C4-2B (cell line): ENCODE measurements at regions not wholly inside any gene's neighbourhood (a gene's known extent, or its start where the extent isn't known, plus 50 kb on each side); places are given as distances from the start of the nearest gene placed in this dataset.

ENCODE experiments used
- H3K27ac ChIP-seq: fragments of 450-650 bp; 2 replicates; pipeline ENCODE4 v1.5.1; 2017
- CTCF ChIP-seq: fragments of 450-650 bp; conservative IDR thresholded peaks from 2 replicates; pipeline ENCODE4 v1.5.1; 2017; ENCODE audit warnings: mild to moderate bottlenecking
- ZFX ChIP-seq: fragments of 450-650 bp; IDR thresholded peaks from 2 replicates; pipeline ENCODE4 v1.6.1; 2017

- no peak overlapping the region for H3K27ac ChIP-seq
- TF ChIP-seq ZFX (no peak), CTCF (no peak)
Measured at GRCh38 chr7:119167431-119167830, 942.9 kb downstream of the ANKRD7 start.

GRCh38 chr7:119172043-119172442, 947.5 kb downstream of the ANKRD7 start:
- no peak for TF ChIP-seq CTCF
- no peak for TF ChIP-seq ZFX
- H3K27ac ChIP-seq = no peak overlapping the region

- no peak overlapping the region for H3K27ac ChIP-seq
- TF ChIP-seq ZFX (no peak), CTCF (peak; percentile 96)
Measured at GRCh38 chr7:119175911-119176627, 951.6 kb downstream of the ANKRD7 start.

GRCh38 chr7:119177863-119178262, 953.4 kb downstream of the ANKRD7 start:
- no peak for TF ChIP-seq ZFX
- no peak for TF ChIP-seq CTCF
- no peak overlapping the region for H3K27ac ChIP-seq

GRCh38 chr7:119184124-119184788, 959.8 kb downstream of the ANKRD7 start:
- TF ChIP-seq CTCF = no peak
- no peak for TF ChIP-seq ZFX
- no peak overlapping the region for H3K27ac ChIP-seq

- no peak overlapping the region for H3K27ac ChIP-seq
- no peak for TF ChIP-seq ZFX
- no peak for TF ChIP-seq CTCF
Measured at GRCh38 chr7:119196183-119196582, 971.7 kb downstream of the ANKRD7 start.

- H3K27ac ChIP-seq = no peak overlapping the region
- no peak for TF ChIP-seq CTCF
- TF ChIP-seq ZFX = no peak
Measured at GRCh38 chr7:119197172-119197876, 972.8 kb downstream of the ANKRD7 start.
